Keratinocyte (primary cell): ENCODE measurements at regions not wholly inside any gene's neighbourhood (a gene's known extent, or its start where the extent isn't known, plus 50 kb on each side); places are given as distances from the start of the nearest gene placed in this dataset.

Source experiments
- DNase-seq: peaks from one replicate; pipeline ENCODE4 v3.0.0-alpha.2; 2011; ENCODE audit warnings: low read depth, missing footprints, low spot score
- FAIRE-seq: peaks from 2 replicates; lab custom pipeline; 2011; peaks lifted over from hg19 to GRCh38; lab: Jason Lieb, UNC
- H2AFZ ChIP-seq: 2 replicates; pipeline ENCODE4 v1.6.0; 2012; ENCODE audit warnings: low read length, control low read depth, inconsistent platforms; ENCODE audit not compliant: control insufficient read depth
- H3K27ac ChIP-seq: 2 replicates; pipeline ENCODE4 v1.5.1; 2011; ENCODE audit warnings: low read length; ENCODE audit not compliant: control insufficient read depth, insufficient read depth
- H3K27me3 ChIP-seq: 3 replicates; pipeline ENCODE4 v1.6.0; 2011; ENCODE audit warnings: low read length; ENCODE audit not compliant: control insufficient read depth, insufficient read depth; ENCODE audit errors: extremely low read depth
- H3K36me3 ChIP-seq, 2 experiments: 2 replicates in 1 of 2; 3 replicates in 1 of 2; pipeline ENCODE4 v1.5.1; 2011; ENCODE audit warnings: low read length in 2 of 2, mild to moderate bottlenecking in 1 of 2; ENCODE audit not compliant: control insufficient read depth in 2 of 2, insufficient read depth in 2 of 2; ENCODE audit errors: extremely low read depth in 1 of 2
- H3K4me1 ChIP-seq: 3 replicates; pipeline ENCODE4 v1.5.1; 2011; ENCODE audit warnings: low read length; ENCODE audit not compliant: control insufficient read depth, insufficient read depth; ENCODE audit errors: extremely low read depth
- H3K4me2 ChIP-seq: 3 replicates; pipeline ENCODE4 v1.6.0; 2011; ENCODE audit warnings: low read depth, low read length; ENCODE audit not compliant: control insufficient read depth, insufficient read depth; ENCODE audit errors: extremely low read depth
- H3K4me3 ChIP-seq, 3 experiments: fragments of 200-600 bp in 1 of 3; sonication (generic) in 1 of 3; 2 replicates in 2 of 3; 3 replicates in 1 of 3; pipeline ENCODE4 v1.5.1; 2011 to 2016; ENCODE audit warnings: low read length in 3 of 3, mild to moderate bottlenecking in 3 of 3, control low read depth in 2 of 3, inconsistent platforms in 1 of 3, low read depth in 1 of 3, mixed read lengths in 1 of 3, mixed run types in 1 of 3, moderate library complexity in 1 of 3; ENCODE audit not compliant: control insufficient read depth in 2 of 3, insufficient read depth in 2 of 3; ENCODE audit errors: extremely low read depth in 1 of 3
- H3K79me2 ChIP-seq: 2 replicates; pipeline ENCODE4 v1.6.0; 2012; ENCODE audit warnings: low read length; ENCODE audit not compliant: control insufficient read depth, insufficient read depth
- H3K9ac ChIP-seq: 3 replicates; pipeline ENCODE4 v1.6.0; 2011; ENCODE audit warnings: low read length; ENCODE audit not compliant: control insufficient read depth, insufficient read depth; ENCODE audit errors: extremely low read depth
- H3K9me1 ChIP-seq: 3 replicates; pipeline ENCODE4 v1.6.0; 2011; ENCODE audit warnings: low read length; ENCODE audit not compliant: control insufficient read depth, insufficient read depth; ENCODE audit errors: extremely low read depth
- H3K9me3 ChIP-seq: 2 replicates; pipeline ENCODE4 v1.5.1; 2012; ENCODE audit warnings: low read depth, low read length; ENCODE audit not compliant: control insufficient read depth
- H4K20me1 ChIP-seq: 3 replicates; pipeline ENCODE4 v1.6.0; 2011; ENCODE audit warnings: low read length; ENCODE audit not compliant: control insufficient read depth, insufficient read depth; ENCODE audit errors: extremely low read depth
- EZH2 ChIP-seq: IDR thresholded peaks from one replicate; pipeline ENCODE4 v1.6.1; 2012; ENCODE audit warnings: inconsistent platforms, mild to moderate bottlenecking, low read length, moderate library complexity
- dilution Hi-C: fragments of 300-500 bp; cut with MboI; formaldehyde crosslinking; loops from one replicate; pipeline ENCODE4 v1.7.0; 2020; ENCODE audit warnings: low sequenced_read_pairs; ENCODE audit not compliant: extremely low pct_ligation_motif_present
- TF ChIP-seq, protein P1 (sequence below), 3 experiments: IDR thresholded peaks in 1 of 3; conservative IDR thresholded peaks in 1 of 3; optimal IDR thresholded peaks in 1 of 3; 2 replicates in 2 of 3; 3 replicates in 1 of 3; pipeline versions ENCODE3 to v1.5.1; 2011; ENCODE audit warnings: low read length in 3 of 3, mild to moderate bottlenecking in 3 of 3, moderate library complexity in 2 of 3, control low read depth in 1 of 3, inconsistent platforms in 1 of 3; ENCODE audit not compliant: insufficient read depth in 2 of 3; ENCODE audit errors: extremely low read depth in 1 of 3

DNA sequence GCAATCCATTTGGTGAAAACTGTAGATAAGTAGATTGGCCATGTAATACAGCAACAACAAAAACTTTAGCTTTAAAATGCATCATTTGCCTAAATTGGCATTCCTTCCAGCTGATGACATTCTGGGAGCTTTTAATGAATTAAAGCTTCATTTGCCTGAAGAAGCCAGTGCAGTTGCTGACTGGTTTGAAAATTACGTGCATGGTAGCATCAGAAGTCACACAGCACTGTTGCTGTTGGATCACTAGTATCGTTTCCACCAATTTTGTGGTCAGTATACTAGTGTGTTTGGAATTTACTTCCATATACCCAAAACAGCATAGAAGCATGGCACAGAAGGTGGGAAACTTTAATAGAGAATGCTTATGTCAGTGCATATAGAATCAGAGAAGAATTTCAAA lies 194.9 kb downstream of the ETV1 start:
- H3K4me2 ChIP-seq = no peak overlapping the region
- no peaks in the 10 kb centered on the region for H3K9me1 ChIP-seq
- no peak overlapping the region for H3K9ac ChIP-seq
- DNase-seq = no peak
- no peak overlapping the region for H3K4me3 ChIP-seq
- no peak overlapping the region for H3K27ac ChIP-seq
- H3K9me3 ChIP-seq = no peaks in the 10 kb centered on the region
- dilution Hi-C loops = no loop called here
- no peak for FAIRE-seq
- no peaks in the 10 kb centered on the region for H3K27me3 ChIP-seq
- no peak overlapping the region for H2AFZ ChIP-seq
- H4K20me1 ChIP-seq = no peaks in the 10 kb centered on the region
- TF ChIP-seq, protein P1, sequence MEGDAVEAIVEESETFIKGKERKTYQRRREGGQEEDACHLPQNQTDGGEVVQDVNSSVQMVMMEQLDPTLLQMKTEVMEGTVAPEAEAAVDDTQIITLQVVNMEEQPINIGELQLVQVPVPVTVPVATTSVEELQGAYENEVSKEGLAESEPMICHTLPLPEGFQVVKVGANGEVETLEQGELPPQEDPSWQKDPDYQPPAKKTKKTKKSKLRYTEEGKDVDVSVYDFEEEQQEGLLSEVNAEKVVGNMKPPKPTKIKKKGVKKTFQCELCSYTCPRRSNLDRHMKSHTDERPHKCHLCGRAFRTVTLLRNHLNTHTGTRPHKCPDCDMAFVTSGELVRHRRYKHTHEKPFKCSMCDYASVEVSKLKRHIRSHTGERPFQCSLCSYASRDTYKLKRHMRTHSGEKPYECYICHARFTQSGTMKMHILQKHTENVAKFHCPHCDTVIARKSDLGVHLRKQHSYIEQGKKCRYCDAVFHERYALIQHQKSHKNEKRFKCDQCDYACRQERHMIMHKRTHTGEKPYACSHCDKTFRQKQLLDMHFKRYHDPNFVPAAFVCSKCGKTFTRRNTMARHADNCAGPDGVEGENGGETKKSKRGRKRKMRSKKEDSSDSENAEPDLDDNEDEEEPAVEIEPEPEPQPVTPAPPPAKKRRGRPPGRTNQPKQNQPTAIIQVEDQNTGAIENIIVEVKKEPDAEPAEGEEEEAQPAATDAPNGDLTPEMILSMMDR (optimal IDR thresholded peaks at IDR 0.05 in 1 of 3, IDR thresholded peaks at IDR 0.05 in 1 of 3, conservative IDR thresholded peaks at IDR 0.05 in 1 of 3; ENCODE audit: extremely low read depth in 1 of 3, insufficient read depth in 2 of 3, low read length in 3 of 3) = no peak
- TF ChIP-seq EZH2 = no peak
- no peaks in the 10 kb centered on the region for H3K79me2 ChIP-seq
- H3K4me1 ChIP-seq = no peaks in the 10 kb centered on the region
- no peaks in the 10 kb centered on the region for H3K36me3 ChIP-seq

DNA sequence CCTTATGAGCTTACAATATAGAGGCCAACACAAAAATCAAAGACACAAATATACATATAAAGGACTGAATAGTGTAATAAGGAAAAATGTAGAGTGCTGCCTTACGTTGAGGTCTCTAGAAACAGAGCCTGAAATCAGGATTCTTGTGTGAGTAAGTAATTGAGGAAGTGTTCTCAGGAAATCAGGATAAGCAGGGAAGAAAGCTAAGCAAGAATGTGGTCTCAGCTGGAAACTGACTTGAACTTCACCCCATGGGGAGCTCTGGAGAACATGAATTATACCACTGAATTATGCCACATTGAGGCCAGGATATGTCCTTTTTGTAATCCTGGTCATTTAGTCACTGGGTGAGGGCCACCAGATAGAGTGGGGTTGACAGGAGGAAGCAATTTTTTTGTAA lies 191.9 kb downstream of the ETV1 start:
- Histone ChIP-seq H3K4me2 (no peak overlapping the region), H3K79me2 (no peaks in the 10 kb centered on the region), H3K4me1 (no peaks in the 10 kb centered on the region), H3K27ac (no peak overlapping the region), H3K36me3 (no peaks in the 10 kb centered on the region), H2AFZ (no peak overlapping the region), H3K27me3 (no peaks in the 10 kb centered on the region), H4K20me1 (no peaks in the 10 kb centered on the region), H3K9me1 (no peaks in the 10 kb centered on the region), H3K9me3 (no peaks in the 10 kb centered on the region), H3K4me3 (no peak overlapping the region), H3K9ac (no peak overlapping the region)
- TF ChIP-seq, protein P1 (optimal IDR thresholded peaks at IDR 0.05 in 1 of 3, IDR thresholded peaks at IDR 0.05 in 1 of 3, conservative IDR thresholded peaks at IDR 0.05 in 1 of 3; ENCODE audit: extremely low read depth in 1 of 3, insufficient read depth in 2 of 3, low read length in 3 of 3) = no peak
- no peak for TF ChIP-seq EZH2
- dilution Hi-C loops = no loop called here
- FAIRE-seq (no peak), DNase-seq (no peak)
